Esophagus muscularis mucosa (tissue), 4 donors: ENCODE measurements at regions not wholly inside any gene's neighbourhood (a gene's known extent, or its start where the extent isn't known, plus 50 kb on each side); places are given as distances from the start of the nearest gene placed in this dataset.

Experiments
- CTCF ChIP-seq, 3 experiments: fragments of 200-600 bp in 2 of 3; fragments of 450-650 bp in 1 of 3; sonication (generic) in 2 of 3; IDR thresholded peaks; one replicate each; pipeline ENCODE4 v1.5.1; 2017 to 2019; ENCODE audit warnings: antibody characterized with exemption in 3 of 3, mild to moderate bottlenecking in 2 of 3, moderate library complexity in 1 of 3
- EP300 ChIP-seq: sonication (generic); formaldehyde crosslinking; IDR thresholded peaks from one replicate; pipeline ENCODE4 v1.6.1; 2017; ENCODE audit warnings: antibody characterized with exemption
- POLR2A ChIP-seq: fragments of 450-650 bp; IDR thresholded peaks from one replicate; pipeline ENCODE4 v1.6.1; 2017; ENCODE audit warnings: antibody characterized with exemption, moderate library complexity, mild to moderate bottlenecking, low read depth
- POLR2AphosphoS5 ChIP-seq, 2 donors: sonication (generic); formaldehyde crosslinking; IDR thresholded peaks; one replicate each; pipeline ENCODE4 v1.6.1; 2017; ENCODE audit warnings: antibody characterized with exemption in 2 of 2

DNA sequence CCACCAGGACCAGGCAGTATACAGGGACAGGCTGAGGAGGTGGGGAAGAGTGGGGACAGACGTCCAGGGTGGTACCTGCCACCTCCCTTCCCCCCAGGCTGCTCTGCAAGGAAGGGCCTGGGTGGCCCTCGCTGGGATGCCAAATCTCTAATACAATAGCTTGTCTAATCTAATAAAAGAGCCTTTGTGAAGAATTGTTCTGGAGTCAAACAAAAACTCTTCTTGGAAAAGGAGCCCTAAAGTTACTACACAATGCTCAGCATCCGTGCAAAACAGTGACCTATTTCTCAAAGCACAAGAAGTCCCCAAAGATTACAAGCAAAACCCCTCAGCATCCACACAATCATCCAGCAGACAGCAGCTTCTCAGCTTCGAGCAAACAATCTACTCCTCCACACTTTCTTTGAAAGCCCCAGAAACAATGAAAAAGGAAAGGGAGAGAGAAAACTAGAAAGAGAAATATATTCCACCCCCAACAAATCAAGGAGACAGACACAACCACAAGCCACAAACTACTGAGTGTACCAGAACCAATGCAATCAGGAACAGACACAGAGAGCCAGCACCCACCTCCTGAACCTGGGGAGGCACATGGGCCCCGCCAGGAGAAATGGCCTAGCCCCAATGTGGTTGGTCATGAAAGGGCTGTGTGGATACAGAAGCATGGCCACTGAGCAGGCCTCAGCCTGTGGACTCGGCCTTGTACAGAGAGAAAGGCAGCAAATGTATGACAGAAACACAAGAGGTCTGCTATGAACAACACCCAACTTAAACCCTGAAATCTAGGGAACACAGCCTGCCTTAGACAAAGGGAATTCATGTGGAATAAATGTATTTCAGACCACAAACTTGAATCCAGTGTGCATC lies 177.1 kb upstream of the CHRNA7 start:
- no peak for TF ChIP-seq CTCF (IDR thresholded peaks at IDR 0.05)
- no peak for TF ChIP-seq POLR2AphosphoS5 (IDR thresholded peaks at IDR 0.05)
- no peak for TF ChIP-seq POLR2A
- no peak for TF ChIP-seq EP300
